ENCODE measurements at regions not wholly inside any gene's neighbourhood (a gene's known extent, or its start where the extent isn't known, plus 50 kb on each side); places are given as distances from the start of the nearest gene placed in this dataset.

- Mint-ChIP-seq H3K4me1 (no peaks in the 10 kb centered on the region), H3K27me3 (ENCODE audit: low read depth in 3 of 3) (no peaks in the 10 kb centered on the region), H3K4me3 (no peak overlapping the region), H3K36me3 (no peaks in the 10 kb centered on the region), H3K27ac (no peak overlapping the region), H3K9me3 (peaks cover 0 to 10% (median 5%) of the 10 kb centered on the region in 7 donors)
- Histone ChIP-seq H3K27me3 (ENCODE audit: control insufficient read depth in 2 of 2, insufficient read depth in 2 of 2, low read length in 2 of 2) (no peaks in the 10 kb centered on the region), H3K4me1 (ENCODE audit: control insufficient read depth in 1 of 2, insufficient read depth in 2 of 2, low read length in 2 of 2) (no peaks in the 10 kb centered on the region), H3K9me3 (replicated peaks in 1 of 2; ENCODE audit: control insufficient read depth in 1 of 2, insufficient read depth in 1 of 2, low read length in 2 of 2) (no peaks in the 10 kb centered on the region), H3K4me3 (replicated peaks in 1 of 3; ENCODE audit: low read depth in 2 of 3, low read length in 3 of 3) (no peak overlapping the region), H3K79me2 (ENCODE audit: insufficient read depth, low read length) (no peaks in the 10 kb centered on the region), H3K4me2 (replicated peaks; ENCODE audit: extremely low read depth, low read length, poor library complexity, severe bottlenecking) (no peak overlapping the region), H3K9ac (ENCODE audit: insufficient read depth, low read length, poor library complexity, severe bottlenecking) (no peak overlapping the region), H3K36me3 (replicated peaks in 1 of 2; ENCODE audit: control insufficient read depth in 1 of 2, insufficient read depth in 2 of 2, low read length in 2 of 2) (no peaks in the 10 kb centered on the region), H4K20me1 (ENCODE audit: insufficient read depth, low read length) (no peaks in the 10 kb centered on the region), H2AFZ (ENCODE audit: insufficient read depth, low read depth, low read length, poor library complexity, severe bottlenecking) (no peak overlapping the region), H3K27ac (ENCODE audit: low read depth in 1 of 2, low read length in 2 of 2) (no peak overlapping the region)
- intact Hi-C loops (cut with micrococcal nuclease), result no loop called here
- 25% methylated on average over 1 of the region's 5 CpGs for WGBS (ENCODE audit: insufficient coverage)
- DNase-seq, result no peak
- TF ChIP-seq CTCF (IDR thresholded peaks at IDR 0.05), result no peak
These were observed 500.0 kb upstream of the RUNX1 start for GRCh38 chr21:35548904-35549615.

- H3K36me3 Mint-ChIP-seq, result no peaks in the 10 kb centered on the region
- H4K20me1 ChIP-seq (ENCODE audit: insufficient read depth, low read length), result no peaks in the 10 kb centered on the region
- no peaks in the 10 kb centered on the region for H3K27me3 Mint-ChIP-seq (ENCODE audit: low read depth in 3 of 3)
- no peak for TF ChIP-seq CTCF (IDR thresholded peaks at IDR 0.05)
- H3K9me3 Mint-ChIP-seq, result peaks cover 0 to 10% (median 4%) of the 10 kb centered on the region in 7 donors
- DNase-seq, result no peak
- WGBS (ENCODE audit: insufficient coverage), result 80% methylated on average over 1 of the region's 7 CpGs
- H3K36me3 ChIP-seq (replicated peaks in 1 of 2; ENCODE audit: control insufficient read depth in 1 of 2, insufficient read depth in 2 of 2, low read length in 2 of 2), result no peaks in the 10 kb centered on the region
- H3K4me1 Mint-ChIP-seq, result no peaks in the 10 kb centered on the region
- intact Hi-C loops (cut with micrococcal nuclease), result no loop called here
- H3K79me2 ChIP-seq (ENCODE audit: insufficient read depth, low read length), result no peaks in the 10 kb centered on the region
- no peak overlapping the region for H3K4me2 ChIP-seq (replicated peaks; ENCODE audit: extremely low read depth, low read length, poor library complexity, severe bottlenecking)
- H3K4me1 ChIP-seq (ENCODE audit: control insufficient read depth in 1 of 2, insufficient read depth in 2 of 2, low read length in 2 of 2), result no peaks in the 10 kb centered on the region
- H3K27ac Mint-ChIP-seq, result no peak overlapping the region
- no peak overlapping the region for H2AFZ ChIP-seq (ENCODE audit: insufficient read depth, low read depth, low read length, poor library complexity, severe bottlenecking)
- H3K27ac ChIP-seq (ENCODE audit: low read depth in 1 of 2, low read length in 2 of 2), result no peak overlapping the region
- H3K4me3 Mint-ChIP-seq, result no peak overlapping the region
- H3K27me3 ChIP-seq (ENCODE audit: control insufficient read depth in 2 of 2, insufficient read depth in 2 of 2, low read length in 2 of 2), result no peaks in the 10 kb centered on the region
- no peaks in the 10 kb centered on the region for H3K9me3 ChIP-seq (replicated peaks in 1 of 2; ENCODE audit: control insufficient read depth in 1 of 2, insufficient read depth in 1 of 2, low read length in 2 of 2)
- no peak overlapping the region for H3K4me3 ChIP-seq (replicated peaks in 1 of 3; ENCODE audit: low read depth in 2 of 3, low read length in 3 of 3)
- H3K9ac ChIP-seq (ENCODE audit: insufficient read depth, low read length, poor library complexity, severe bottlenecking), result no peak overlapping the region
These were observed 499.1 kb upstream of the RUNX1 start for GRCh38 chr21:35547946-35548774.

Measured in CD14-positive monocyte (primary cell).